Transverse colon (tissue), 3 donors: ENCODE measurements at regions not wholly inside any gene's neighbourhood (a gene's known extent, or its start where the extent isn't known, plus 50 kb on each side); places are given as distances from the start of the nearest gene placed in this dataset.

ENCODE experiments used
- POLR2A ChIP-seq: fragments of 450-650 bp; IDR thresholded peaks from one replicate; pipeline ENCODE4 v1.6.1; 2016; ENCODE audit warnings: antibody characterized with exemption, mild to moderate bottlenecking, moderate library complexity
- TF ChIP-seq, protein P1 (sequence below), 5 experiments: fragments of 200-600 bp in 3 of 5; fragments of 450-650 bp in 2 of 5; sonication (generic) in 3 of 5; IDR thresholded peaks; 1 replicate in 2 of 5; 2 replicates in 3 of 5; pipeline ENCODE4 v1.5.1; 2016 to 2017; ENCODE audit warnings: antibody characterized with exemption in 5 of 5, inconsistent platforms in 3 of 5, mild to moderate bottlenecking in 2 of 5, moderate library complexity in 1 of 5

DNA sequence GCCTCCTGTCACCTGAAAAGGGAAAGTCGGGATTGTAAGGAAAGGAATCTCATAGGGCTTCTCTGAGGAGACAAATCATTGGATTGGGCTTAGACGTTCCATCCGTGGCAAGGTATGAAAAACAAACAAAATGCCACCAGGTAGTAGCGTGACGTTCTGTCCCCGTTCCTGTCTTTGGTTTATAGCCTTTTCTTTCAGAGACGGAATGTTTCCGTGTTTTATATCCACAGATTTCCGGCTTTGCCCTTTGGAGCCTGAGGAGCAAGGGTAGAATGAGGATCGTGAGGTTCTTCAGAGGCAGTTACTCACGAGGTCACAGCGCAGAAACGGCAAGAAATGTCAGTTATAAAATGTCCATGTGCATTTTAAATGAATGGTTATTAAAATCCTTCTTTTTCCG lies 118.3 kb downstream of the TMEM18 start:
- TF ChIP-seq, protein P1, sequence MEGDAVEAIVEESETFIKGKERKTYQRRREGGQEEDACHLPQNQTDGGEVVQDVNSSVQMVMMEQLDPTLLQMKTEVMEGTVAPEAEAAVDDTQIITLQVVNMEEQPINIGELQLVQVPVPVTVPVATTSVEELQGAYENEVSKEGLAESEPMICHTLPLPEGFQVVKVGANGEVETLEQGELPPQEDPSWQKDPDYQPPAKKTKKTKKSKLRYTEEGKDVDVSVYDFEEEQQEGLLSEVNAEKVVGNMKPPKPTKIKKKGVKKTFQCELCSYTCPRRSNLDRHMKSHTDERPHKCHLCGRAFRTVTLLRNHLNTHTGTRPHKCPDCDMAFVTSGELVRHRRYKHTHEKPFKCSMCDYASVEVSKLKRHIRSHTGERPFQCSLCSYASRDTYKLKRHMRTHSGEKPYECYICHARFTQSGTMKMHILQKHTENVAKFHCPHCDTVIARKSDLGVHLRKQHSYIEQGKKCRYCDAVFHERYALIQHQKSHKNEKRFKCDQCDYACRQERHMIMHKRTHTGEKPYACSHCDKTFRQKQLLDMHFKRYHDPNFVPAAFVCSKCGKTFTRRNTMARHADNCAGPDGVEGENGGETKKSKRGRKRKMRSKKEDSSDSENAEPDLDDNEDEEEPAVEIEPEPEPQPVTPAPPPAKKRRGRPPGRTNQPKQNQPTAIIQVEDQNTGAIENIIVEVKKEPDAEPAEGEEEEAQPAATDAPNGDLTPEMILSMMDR (IDR thresholded peaks at IDR 0.05), result no peak
- no peak for TF ChIP-seq POLR2A
